ENCODE measurements at regions not wholly inside any gene's neighbourhood (a gene's known extent, or its start where the extent isn't known, plus 50 kb on each side); places are given as distances from the start of the nearest gene placed in this dataset.

DNA sequence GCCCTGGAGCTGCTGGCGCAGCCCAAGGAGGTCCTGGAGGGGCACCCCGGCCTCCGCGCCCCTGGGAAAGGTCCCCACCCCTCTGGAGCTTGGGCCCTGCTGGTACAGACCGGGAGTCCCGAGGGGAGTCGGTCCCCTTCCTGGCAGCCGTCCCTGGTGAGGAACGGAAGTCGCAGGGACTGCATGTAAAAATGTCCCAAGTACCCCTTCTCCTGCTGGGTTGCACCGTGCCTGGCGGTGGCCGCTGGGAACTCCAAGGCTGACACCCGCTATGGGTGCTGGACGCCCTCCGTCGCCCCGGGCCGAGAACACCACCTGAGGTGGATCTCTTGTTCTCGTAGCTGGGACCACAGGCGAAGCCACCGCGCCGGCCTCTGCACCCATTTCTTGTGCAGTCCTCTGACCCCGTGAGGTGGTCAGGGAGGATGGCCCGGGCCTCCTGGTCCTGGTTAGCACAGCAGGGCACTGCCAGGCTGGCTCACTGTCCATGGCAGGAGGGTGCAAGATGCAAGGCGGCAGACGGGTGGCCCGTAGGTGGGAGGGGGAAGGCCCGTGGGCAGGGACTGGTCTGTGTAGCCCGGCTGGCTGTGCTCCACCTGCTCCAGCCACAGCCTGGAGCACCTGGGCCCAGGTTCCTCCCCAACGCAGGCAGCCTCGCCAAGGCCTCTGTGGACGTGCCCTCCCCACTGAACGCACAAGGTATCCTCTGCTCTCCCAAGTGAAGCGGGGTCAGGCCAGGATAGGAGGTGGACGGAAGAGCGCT is 165.2 kb downstream of the IGLL1 start:
- H3K4me3 Mint-ChIP-seq: no peak overlapping the region
- H3K9me3 Mint-ChIP-seq: no peaks in the 10 kb centered on the region
- ChIA-PET CTCF (no interaction called here), POLR2A (no interaction called here)
- intact Hi-C loops (cut with micrococcal nuclease): no loop called here
- H3K27me3 Mint-ChIP-seq: no peaks in the 10 kb centered on the region
- DNase-seq (no peak), ATAC-seq (ENCODE audit: low read depth) (no peak)
- no peak overlapping the region for H3K27ac Mint-ChIP-seq
- H3K4me1 Mint-ChIP-seq: peaks cover 8% of the 10 kb centered on the region
- no peaks in the 10 kb centered on the region for H3K36me3 Mint-ChIP-seq (ENCODE audit: low read depth)
- TF ChIP-seq, protein P1, sequence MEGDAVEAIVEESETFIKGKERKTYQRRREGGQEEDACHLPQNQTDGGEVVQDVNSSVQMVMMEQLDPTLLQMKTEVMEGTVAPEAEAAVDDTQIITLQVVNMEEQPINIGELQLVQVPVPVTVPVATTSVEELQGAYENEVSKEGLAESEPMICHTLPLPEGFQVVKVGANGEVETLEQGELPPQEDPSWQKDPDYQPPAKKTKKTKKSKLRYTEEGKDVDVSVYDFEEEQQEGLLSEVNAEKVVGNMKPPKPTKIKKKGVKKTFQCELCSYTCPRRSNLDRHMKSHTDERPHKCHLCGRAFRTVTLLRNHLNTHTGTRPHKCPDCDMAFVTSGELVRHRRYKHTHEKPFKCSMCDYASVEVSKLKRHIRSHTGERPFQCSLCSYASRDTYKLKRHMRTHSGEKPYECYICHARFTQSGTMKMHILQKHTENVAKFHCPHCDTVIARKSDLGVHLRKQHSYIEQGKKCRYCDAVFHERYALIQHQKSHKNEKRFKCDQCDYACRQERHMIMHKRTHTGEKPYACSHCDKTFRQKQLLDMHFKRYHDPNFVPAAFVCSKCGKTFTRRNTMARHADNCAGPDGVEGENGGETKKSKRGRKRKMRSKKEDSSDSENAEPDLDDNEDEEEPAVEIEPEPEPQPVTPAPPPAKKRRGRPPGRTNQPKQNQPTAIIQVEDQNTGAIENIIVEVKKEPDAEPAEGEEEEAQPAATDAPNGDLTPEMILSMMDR (IDR thresholded peaks at IDR 0.05): no peak

DNA sequence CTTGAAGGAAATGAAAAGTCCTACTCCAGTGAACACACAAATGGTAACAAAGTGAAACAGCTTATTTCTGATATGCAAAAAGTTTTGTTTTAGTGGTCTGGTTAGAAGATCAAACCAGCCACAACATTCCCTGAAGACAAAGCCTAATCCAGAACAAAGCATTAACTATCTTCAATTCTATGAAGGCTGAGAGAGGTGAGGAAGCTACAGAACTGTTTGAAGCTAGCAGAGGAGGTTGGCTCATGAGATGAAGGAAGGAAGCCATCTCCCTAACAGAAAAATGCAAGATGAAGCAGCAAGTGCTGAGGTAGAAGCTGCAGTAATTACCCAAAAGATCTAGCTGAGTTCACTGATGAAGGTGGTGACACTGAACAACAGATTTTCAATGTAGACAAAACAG is 168.4 kb downstream of the IGLL1 start:
- H3K4me3 Mint-ChIP-seq: no peak overlapping the region
- intact Hi-C loops (cut with micrococcal nuclease): no loop called here
- ATAC-seq (ENCODE audit: low read depth) (no peak), DNase-seq (no peak)
- TF ChIP-seq, protein P1 (IDR thresholded peaks at IDR 0.05): no peak
- no peak overlapping the region for H3K27ac Mint-ChIP-seq
- H3K36me3 Mint-ChIP-seq (ENCODE audit: low read depth): no peaks in the 10 kb centered on the region
- no peaks in the 10 kb centered on the region for H3K27me3 Mint-ChIP-seq
- CTCF ChIA-PET: interaction anchor here (0.6 kb wide), 1 partner anchor 57 kb away, joined by 4 read pairs; no protein-coding TSS in a partner anchor
- POLR2A ChIA-PET: no interaction called here
- peaks cover 8% of the 10 kb centered on the region for H3K4me1 Mint-ChIP-seq
- no peaks in the 10 kb centered on the region for H3K9me3 Mint-ChIP-seq

- DNase-seq: no peak
- peaks cover 8% of the 10 kb centered on the region for H3K4me1 Mint-ChIP-seq
- TF ChIP-seq, protein P1 (IDR thresholded peaks at IDR 0.05): no peak
- intact Hi-C loops (cut with micrococcal nuclease): no loop called here
- CTCF ChIA-PET: no interaction called here
- H3K27ac Mint-ChIP-seq: no peak overlapping the region
- H3K27me3 Mint-ChIP-seq: no peaks in the 10 kb centered on the region
- H3K4me3 Mint-ChIP-seq: no peak overlapping the region
- POLR2A ChIA-PET: no interaction called here
- ATAC-seq (ENCODE audit: low read depth): no peak
- no peaks in the 10 kb centered on the region for H3K9me3 Mint-ChIP-seq
- H3K36me3 Mint-ChIP-seq (ENCODE audit: low read depth): no peaks in the 10 kb centered on the region
These were observed 169.7 kb downstream of the IGLL1 start for GRCh38 chr22:23410411-23410810.

- ATAC-seq (ENCODE audit: low read depth) (no peak), DNase-seq (no peak)
- Mint-ChIP-seq H3K27ac (no peak overlapping the region), H3K36me3 (ENCODE audit: low read depth) (no peaks in the 10 kb centered on the region), H3K4me1 (peaks cover 8% of the 10 kb centered on the region), H3K9me3 (no peaks in the 10 kb centered on the region), H3K27me3 (no peaks in the 10 kb centered on the region), H3K4me3 (no peak overlapping the region)
- POLR2A ChIA-PET: no interaction called here
- intact Hi-C loops (cut with micrococcal nuclease): loop anchor here (10.0 kb wide), 1 partner anchor 435 kb away; no protein-coding TSS in a partner anchor
- CTCF ChIA-PET: no interaction called here
- TF ChIP-seq, protein P1 (IDR thresholded peaks at IDR 0.05): no peak
These were observed 170.1 kb downstream of the IGLL1 start for GRCh38 chr22:23409976-23410375.

- TF ChIP-seq, protein P1 (IDR thresholded peaks at IDR 0.05): no peak
- H3K4me3 Mint-ChIP-seq: no peak overlapping the region
- no peaks in the 10 kb centered on the region for H3K36me3 Mint-ChIP-seq (ENCODE audit: low read depth)
- H3K9me3 Mint-ChIP-seq: no peaks in the 10 kb centered on the region
- H3K27me3 Mint-ChIP-seq: no peaks in the 10 kb centered on the region
- ChIA-PET CTCF (no interaction called here), POLR2A (interaction anchor here (0.7 kb wide), 1 partner anchor 378 kb away, joined by 5 read pairs; no protein-coding TSS in a partner anchor)
- no peak for ATAC-seq (ENCODE audit: low read depth)
- intact Hi-C loops (cut with micrococcal nuclease): loop anchor here (10.0 kb wide), 1 partner anchor 436 kb away; no protein-coding TSS in a partner anchor
- no peak for DNase-seq
- H3K4me1 Mint-ChIP-seq: peaks cover 8% of the 10 kb centered on the region
- H3K27ac Mint-ChIP-seq: no peak overlapping the region
These were observed 171.8 kb downstream of the IGLL1 start for GRCh38 chr22:23408321-23408720.

All from activated B cell treated with CpG ODN at 0.5 μM for 24 hours (primary cell).